CD4-positive, alpha-beta T cell (primary cell): ENCODE measurements at regions not wholly inside any gene's neighbourhood (a gene's known extent, or its start where the extent isn't known, plus 50 kb on each side); places are given as distances from the start of the nearest gene placed in this dataset.

Experiments used
- ATAC-seq: fragments of 200-7000 bp; cut with Tn5 transposase; one replicate; pipeline ENCODE4 v1.10.0; 2022; ENCODE audit warnings: mild to moderate bottlenecking; ENCODE audit not compliant: poor library complexity
- CTCF ChIA-PET: fragments of 350-600 bp; sonication (Branson Sonifier 250); formaldehyde crosslinking; loops from one replicate; lab custom pipeline; 2021; ENCODE audit warnings: antibody characterized with exemption, inconsistent platforms; lab: Charles Lee
- POLR2A ChIA-PET: fragments of 350-600 bp; sonication (Branson Sonifier 250); formaldehyde crosslinking; loops from one replicate; lab custom pipeline; 2021; ENCODE audit warnings: antibody characterized with exemption, inconsistent platforms; lab: Charles Lee
- DNase-seq, 14 experiments: peaks; one replicate each; pipeline ENCODE4 v3.0.0-alpha.2; 2013 to 2020; ENCODE audit warnings: mixed read lengths in 2 of 14
- H3K27ac ChIP-seq, 2 donors: one replicate each; pipeline versions ENCODE4 v1.5.1 to v1.7.0; 2013; ENCODE audit warnings: low read length in 2 of 2, low read depth in 1 of 2, mild to moderate bottlenecking in 1 of 2
- H3K27me3 ChIP-seq, 2 experiments: 1 replicate in 1 of 2; 2 replicates in 1 of 2; pipeline versions ENCODE4 v1.6.1 to v1.7.0; 2013; ENCODE audit warnings: low read length in 2 of 2, control low read depth in 1 of 2, mild to moderate bottlenecking in 1 of 2, moderate library complexity in 1 of 2; ENCODE audit not compliant: insufficient read depth in 2 of 2, control insufficient read depth in 1 of 2
- H3K36me3 ChIP-seq: one replicate; pipeline ENCODE4 v1.6.1; 2013; ENCODE audit warnings: low read length, control low read depth; ENCODE audit not compliant: insufficient read depth
- H3K4me1 ChIP-seq: one replicate; pipeline ENCODE4 v1.6.1; 2013; ENCODE audit warnings: low read length, control low read depth; ENCODE audit not compliant: insufficient read depth
- H3K4me3 ChIP-seq: one replicate; pipeline ENCODE4 v1.5.1; 2013; ENCODE audit warnings: mild to moderate bottlenecking, low read length, moderate library complexity
- H3K9me3 ChIP-seq, 2 experiments: 1 replicate in 1 of 2; 2 replicates in 1 of 2; pipeline versions ENCODE4 v1.6.1 to v1.7.0; 2013; ENCODE audit warnings: low read length in 2 of 2, mild to moderate bottlenecking in 2 of 2, control low read depth in 1 of 2, moderate library complexity in 1 of 2; ENCODE audit not compliant: control insufficient read depth in 1 of 2, insufficient read depth in 1 of 2
- H3K27ac Mint-ChIP-seq: one replicate; pipeline ENCODE4 v1.8.0; 2020; ENCODE audit warnings: mixed read lengths
- H3K27me3 Mint-ChIP-seq: one replicate; pipeline ENCODE4 v1.8.0; 2021; ENCODE audit warnings: mixed read lengths
- H3K36me3 Mint-ChIP-seq: one replicate; pipeline ENCODE4 v1.8.0; 2021; ENCODE audit warnings: low read depth, mixed read lengths
- H3K4me1 Mint-ChIP-seq: one replicate; pipeline ENCODE4 v1.8.0; 2021; ENCODE audit warnings: low read depth, mixed read lengths
- H3K4me3 Mint-ChIP-seq: one replicate; pipeline ENCODE4 v1.8.0; 2020; ENCODE audit warnings: mild to moderate bottlenecking, mixed read lengths
- H3K9me3 Mint-ChIP-seq: one replicate; pipeline ENCODE4 v1.8.0; 2020; ENCODE audit warnings: mixed read lengths
- CTCF ChIP-seq: fragments of 200-600 bp; IDR thresholded peaks from one replicate; pipeline ENCODE4 v1.8.0; 2022; ENCODE audit warnings: antibody characterized with exemption, mild to moderate bottlenecking
- intact Hi-C, 2 experiments: fragments of 100-400 bp; cut with DNase I in 1 of 2; cut with micrococcal nuclease in 1 of 2; formaldehyde crosslinking; loops; one replicate each; pipeline versions ENCODE4 v1.15.1 to v1.9.0; 2023 to 2025; cut with DNase I, micrococcal nuclease

- ChIA-PET POLR2A (no interaction called here), CTCF (no interaction called here)
- no peaks in the 10 kb centered on the region for H3K4me1 ChIP-seq
- H3K9me3 ChIP-seq: no peaks in the 10 kb centered on the region
- no peak for DNase-seq
- no peak overlapping the region for H3K27ac Mint-ChIP-seq
- H3K36me3 Mint-ChIP-seq: no peaks in the 10 kb centered on the region
- no peaks in the 10 kb centered on the region for H3K9me3 Mint-ChIP-seq
- no peak overlapping the region for H3K27ac ChIP-seq
- ATAC-seq: no peak
- no peaks in the 10 kb centered on the region for H3K36me3 ChIP-seq
- peaks cover 5 to 11% of the 10 kb centered on the region in 2 experiments for H3K27me3 ChIP-seq
- no peaks in the 10 kb centered on the region for H3K27me3 Mint-ChIP-seq
- H3K4me3 ChIP-seq: no peak overlapping the region
- no peaks in the 10 kb centered on the region for H3K4me1 Mint-ChIP-seq
- TF ChIP-seq CTCF: no peak
- H3K4me3 Mint-ChIP-seq: no peak overlapping the region
- intact Hi-C loops: no loop called here
Observed at GRCh38 chr16:85379041-85380001, 233.8 kb upstream of the GSE1 start.

- H3K36me3 Mint-ChIP-seq: no peaks in the 10 kb centered on the region
- H3K27me3 ChIP-seq: peaks cover 5 to 11% of the 10 kb centered on the region in 2 experiments
- ATAC-seq: no peak
- H3K27ac Mint-ChIP-seq: no peak overlapping the region
- H3K4me3 ChIP-seq: no peak overlapping the region
- ChIA-PET POLR2A (no interaction called here), CTCF (no interaction called here)
- no peak for DNase-seq
- H3K4me1 Mint-ChIP-seq: no peaks in the 10 kb centered on the region
- no peak overlapping the region for H3K27ac ChIP-seq
- H3K9me3 ChIP-seq: no peaks in the 10 kb centered on the region
- no peaks in the 10 kb centered on the region for H3K27me3 Mint-ChIP-seq
- H3K4me3 Mint-ChIP-seq: no peak overlapping the region
- no peaks in the 10 kb centered on the region for H3K36me3 ChIP-seq
- intact Hi-C loops: no loop called here
- no peaks in the 10 kb centered on the region for H3K9me3 Mint-ChIP-seq
- no peaks in the 10 kb centered on the region for H3K4me1 ChIP-seq
- TF ChIP-seq CTCF: no peak
Observed at GRCh38 chr16:85380002-85380395, 233.1 kb upstream of the GSE1 start.

- no peaks in the 10 kb centered on the region for H3K9me3 ChIP-seq
- no peaks in the 10 kb centered on the region for H3K4me1 ChIP-seq
- H3K36me3 Mint-ChIP-seq: no peaks in the 10 kb centered on the region
- no peaks in the 10 kb centered on the region for H3K9me3 Mint-ChIP-seq
- no peak overlapping the region for H3K4me3 ChIP-seq
- ChIA-PET POLR2A (no interaction called here), CTCF (no interaction called here)
- ATAC-seq (no peak), DNase-seq (no peak)
- no peaks in the 10 kb centered on the region for H3K27me3 Mint-ChIP-seq
- H3K4me1 Mint-ChIP-seq: no peaks in the 10 kb centered on the region
- H3K36me3 ChIP-seq: no peaks in the 10 kb centered on the region
- intact Hi-C loops: no loop called here
- no peak overlapping the region for H3K27ac ChIP-seq
- H3K4me3 Mint-ChIP-seq: no peak overlapping the region
- TF ChIP-seq CTCF: no peak
- no peak overlapping the region for H3K27ac Mint-ChIP-seq
- H3K27me3 ChIP-seq: peaks cover 5 to 11% of the 10 kb centered on the region in 2 experiments
Observed at GRCh38 chr16:85380905-85381737, 232.0 kb upstream of the GSE1 start.
